Retina (tissue), 1 donor: ENCODE measurements at regions not wholly inside any gene's neighbourhood (a gene's known extent, or its start where the extent isn't known, plus 50 kb on each side); places are given as distances from the start of the nearest gene placed in this dataset.

Experiments used
- DNase-seq: peaks from one replicate; pipeline ENCODE4 v3.0.0-alpha.2; 2016

GRCh38 chr11:25991476-25991875 lies 340.5 kb upstream of the ANO3 start:
- DNase-seq, result no peak

- no peak for DNase-seq
Measured at GRCh38 chr11:25992294-25992693, 339.6 kb upstream of the ANO3 start.

- no peak for DNase-seq
Measured at GRCh38 chr11:25993016-25993415, 338.9 kb upstream of the ANO3 start.

GRCh38 chr11:26011474-26011873 lies 320.5 kb upstream of the ANO3 start:
- DNase-seq, result no peak

- DNase-seq, result no peak
Measured at GRCh38 chr11:26014456-26015115, 317.3 kb upstream of the ANO3 start.

GRCh38 chr11:26017322-26017860 lies 314.5 kb upstream of the ANO3 start:
- no peak for DNase-seq

- no peak for DNase-seq
Measured at GRCh38 chr11:26017903-26018302, 314.0 kb upstream of the ANO3 start.

GRCh38 chr11:26018336-26018735 lies 313.6 kb upstream of the ANO3 start:
- DNase-seq, result no peak

GRCh38 chr11:26019386-26019785 lies 312.5 kb upstream of the ANO3 start:
- DNase-seq, result no peak

- no peak for DNase-seq
Measured at GRCh38 chr11:26021017-26021416, 310.9 kb upstream of the ANO3 start.

GRCh38 chr11:26023057-26023456 lies 308.9 kb upstream of the ANO3 start:
- DNase-seq, result no peak

GRCh38 chr11:26025676-26026075 lies 306.3 kb upstream of the ANO3 start:
- no peak for DNase-seq

GRCh38 chr11:26026078-26026477 lies 305.9 kb upstream of the ANO3 start:
- no peak for DNase-seq

- DNase-seq, result no peak
Measured at GRCh38 chr11:26027887-26028286, 304.0 kb upstream of the ANO3 start.

- DNase-seq, result no peak
Measured at GRCh38 chr11:26028393-26028911, 303.5 kb upstream of the ANO3 start.

- no peak for DNase-seq
Measured at GRCh38 chr11:26030399-26030798, 301.5 kb upstream of the ANO3 start.

- DNase-seq, result no peak
Measured at GRCh38 chr11:26032241-26032640, 299.7 kb upstream of the ANO3 start.

- no peak for DNase-seq
Measured at GRCh38 chr11:26035696-26036095, 296.2 kb upstream of the ANO3 start.

GRCh38 chr11:26037716-26038115 lies 294.2 kb upstream of the ANO3 start:
- DNase-seq, result no peak

- DNase-seq, result no peak
Measured at GRCh38 chr11:26040339-26040738, 291.6 kb upstream of the ANO3 start.

- no peak for DNase-seq
Measured at GRCh38 chr11:26042113-26042512, 289.8 kb upstream of the ANO3 start.

- no peak for DNase-seq
Measured at GRCh38 chr11:26043665-26044064, 288.3 kb upstream of the ANO3 start.

- DNase-seq, result no peak
Measured at GRCh38 chr11:26044389-26044788, 287.5 kb upstream of the ANO3 start.

- DNase-seq, result no peak
Measured at GRCh38 chr11:26045082-26045481, 286.8 kb upstream of the ANO3 start.

GRCh38 chr11:26048271-26048670 lies 283.7 kb upstream of the ANO3 start:
- DNase-seq, result no peak
